ENCODE measurements at regions not wholly inside any gene's neighbourhood (a gene's known extent, or its start where the extent isn't known, plus 50 kb on each side); places are given as distances from the start of the nearest gene placed in this dataset.

GRCh38 chr5:10866913-10867312, 105.9 kb upstream of the DAP start:
- peak; percentile 51 for TF ChIP-seq CTCF (IDR thresholded peaks at IDR 0.05; ENCODE audit: low read depth, low read length, missing control alignments)
- Histone ChIP-seq H3K27me3 (replicated peaks) (no peaks in the 10 kb centered on the region), H3K36me3 (replicated peaks) (no peaks in the 10 kb centered on the region), H3K27ac (no peak overlapping the region), H3K4me3 (ENCODE audit: low read depth, low read length) (no peak overlapping the region)
- in situ Hi-C loops (cut with HindIII; ENCODE audit: low pct_ligation_motif_present, low sequenced_read_pairs), result no loop called here
- DNase-seq, result no peak

GRCh38 chr5:10863763-10864383, 102.8 kb upstream of the DAP start:
- Histone ChIP-seq H3K4me3 (ENCODE audit: low read depth, low read length) (no peak overlapping the region), H3K27me3 (replicated peaks) (no peaks in the 10 kb centered on the region), H3K36me3 (replicated peaks) (no peaks in the 10 kb centered on the region), H3K27ac (no peak overlapping the region)
- in situ Hi-C loops (cut with HindIII; ENCODE audit: low pct_ligation_motif_present, low sequenced_read_pairs), result no loop called here
- peak; percentile 65 for DNase-seq
- peak; percentile 94 for TF ChIP-seq CTCF (IDR thresholded peaks at IDR 0.05; ENCODE audit: low read depth, low read length, missing control alignments)

DNA sequence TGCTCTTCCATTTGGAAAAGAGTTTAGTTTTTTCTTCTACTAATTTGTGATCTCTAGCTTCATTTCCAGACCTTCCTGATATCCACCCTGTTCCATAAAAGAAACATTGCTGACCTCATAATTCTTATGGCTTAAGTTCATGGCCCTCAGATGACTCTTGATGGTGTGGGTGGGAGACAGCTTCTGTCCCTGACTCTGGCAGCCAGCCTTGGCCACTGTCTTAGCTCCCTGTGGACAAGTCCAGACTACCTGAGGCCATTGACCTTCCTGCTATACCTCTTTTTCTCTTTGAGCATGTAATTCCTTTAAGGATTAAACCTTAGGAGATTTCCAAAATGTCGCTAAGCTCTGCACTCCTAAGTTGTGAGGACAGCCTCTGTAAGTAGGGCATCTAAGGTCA, 101.1 kb upstream of the DAP start:
- H3K27ac ChIP-seq, result no peak overlapping the region
- in situ Hi-C loops (cut with HindIII; ENCODE audit: low pct_ligation_motif_present, low sequenced_read_pairs), result no loop called here
- H3K36me3 ChIP-seq (replicated peaks), result no peaks in the 10 kb centered on the region
- no peak for DNase-seq
- no peak for TF ChIP-seq CTCF (IDR thresholded peaks at IDR 0.05; ENCODE audit: low read depth, low read length, missing control alignments)
- H3K4me3 ChIP-seq (ENCODE audit: low read depth, low read length), result no peak overlapping the region
- H3K27me3 ChIP-seq (replicated peaks), result no peaks in the 10 kb centered on the region

- DNase-seq, result no peak
- H3K36me3 ChIP-seq (replicated peaks), result no peaks in the 10 kb centered on the region
- no peak overlapping the region for H3K27ac ChIP-seq
- in situ Hi-C loops (cut with HindIII; ENCODE audit: low pct_ligation_motif_present, low sequenced_read_pairs), result no loop called here
- no peaks in the 10 kb centered on the region for H3K27me3 ChIP-seq (replicated peaks)
- no peak overlapping the region for H3K4me3 ChIP-seq (ENCODE audit: low read depth, low read length)
- no peak for TF ChIP-seq CTCF (IDR thresholded peaks at IDR 0.05; ENCODE audit: low read depth, low read length, missing control alignments)
Observed at GRCh38 chr5:10861423-10861790, 100.4 kb upstream of the DAP start.

DNA sequence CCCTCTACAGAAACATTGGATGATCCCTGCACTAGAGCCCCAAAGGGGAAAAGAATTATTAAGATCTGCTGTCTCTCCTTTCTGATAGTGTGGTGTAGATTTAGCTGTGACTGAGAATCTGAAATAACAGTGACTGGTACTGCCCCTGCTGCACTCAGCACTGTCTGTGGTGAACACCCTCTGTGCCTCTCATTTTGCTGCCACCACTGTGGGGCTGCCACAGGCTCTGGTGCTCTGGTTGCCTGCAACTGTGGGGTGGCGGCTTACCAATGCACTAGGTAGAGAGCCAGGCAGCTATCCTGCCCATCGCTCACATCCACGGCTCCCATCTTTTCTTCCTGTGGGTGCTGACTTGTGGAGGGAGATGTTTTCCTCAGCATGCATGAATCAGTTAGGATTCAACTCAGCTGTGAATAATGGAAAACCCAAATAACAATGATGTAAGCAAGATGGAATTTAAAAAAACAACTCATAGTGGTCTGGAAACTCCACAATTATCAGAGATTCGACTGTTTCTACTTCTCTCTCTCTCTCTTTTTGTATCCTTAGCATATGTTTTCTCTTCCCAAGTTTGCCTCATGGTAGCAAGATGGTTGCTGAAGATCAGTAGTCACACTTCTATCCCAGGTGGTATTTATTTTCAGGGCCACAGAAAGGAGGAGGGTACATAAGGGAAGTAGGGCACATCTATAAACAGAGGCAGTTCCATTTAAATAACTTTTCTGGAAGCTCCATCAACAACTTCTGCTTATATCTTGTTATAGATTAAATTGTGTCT, 99.8 kb upstream of the DAP start:
- in situ Hi-C loops (cut with HindIII; ENCODE audit: low pct_ligation_motif_present, low sequenced_read_pairs), result no loop called here
- Histone ChIP-seq H3K4me3 (ENCODE audit: low read depth, low read length) (no peak overlapping the region), H3K36me3 (replicated peaks) (no peaks in the 10 kb centered on the region), H3K27ac (peak overlapping the region; percentile 32), H3K27me3 (replicated peaks) (no peaks in the 10 kb centered on the region)
- no peak for TF ChIP-seq CTCF (IDR thresholded peaks at IDR 0.05; ENCODE audit: low read depth, low read length, missing control alignments)
- DNase-seq, result peak; percentile 36

Measured in brain microvascular endothelial cell (primary cell).